ENCODE measurements at regions not wholly inside any gene's neighbourhood (a gene's known extent, or its start where the extent isn't known, plus 50 kb on each side); places are given as distances from the start of the nearest gene placed in this dataset.

DNA sequence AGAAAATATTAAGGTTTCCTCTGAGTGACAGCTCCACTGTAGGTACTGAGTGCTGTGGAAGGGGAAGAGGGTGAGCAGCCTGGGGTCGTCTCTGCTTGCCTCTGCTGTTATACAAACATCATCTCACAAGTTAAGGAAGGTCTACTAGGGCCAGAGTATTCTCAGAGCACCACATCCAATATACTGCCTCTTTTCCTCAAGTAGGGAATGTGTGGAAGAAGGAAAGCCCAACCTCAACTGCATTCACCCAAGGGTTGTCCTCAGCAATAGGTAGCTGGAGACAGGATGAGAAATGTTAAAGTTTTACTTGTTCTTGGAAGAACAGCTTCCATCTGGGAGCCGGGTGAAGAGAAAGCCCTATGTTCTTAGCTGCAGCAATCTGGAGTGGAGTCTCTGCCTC lies 1062.3 kb upstream of the CDH10 start:
- TF ChIP-seq, protein P1, sequence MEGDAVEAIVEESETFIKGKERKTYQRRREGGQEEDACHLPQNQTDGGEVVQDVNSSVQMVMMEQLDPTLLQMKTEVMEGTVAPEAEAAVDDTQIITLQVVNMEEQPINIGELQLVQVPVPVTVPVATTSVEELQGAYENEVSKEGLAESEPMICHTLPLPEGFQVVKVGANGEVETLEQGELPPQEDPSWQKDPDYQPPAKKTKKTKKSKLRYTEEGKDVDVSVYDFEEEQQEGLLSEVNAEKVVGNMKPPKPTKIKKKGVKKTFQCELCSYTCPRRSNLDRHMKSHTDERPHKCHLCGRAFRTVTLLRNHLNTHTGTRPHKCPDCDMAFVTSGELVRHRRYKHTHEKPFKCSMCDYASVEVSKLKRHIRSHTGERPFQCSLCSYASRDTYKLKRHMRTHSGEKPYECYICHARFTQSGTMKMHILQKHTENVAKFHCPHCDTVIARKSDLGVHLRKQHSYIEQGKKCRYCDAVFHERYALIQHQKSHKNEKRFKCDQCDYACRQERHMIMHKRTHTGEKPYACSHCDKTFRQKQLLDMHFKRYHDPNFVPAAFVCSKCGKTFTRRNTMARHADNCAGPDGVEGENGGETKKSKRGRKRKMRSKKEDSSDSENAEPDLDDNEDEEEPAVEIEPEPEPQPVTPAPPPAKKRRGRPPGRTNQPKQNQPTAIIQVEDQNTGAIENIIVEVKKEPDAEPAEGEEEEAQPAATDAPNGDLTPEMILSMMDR (IDR thresholded peaks at IDR 0.05), result no peak
- no peak for TF ChIP-seq POLR2A (IDR thresholded peaks at IDR 0.05)

Data from lower leg skin (tissue), 3 donors.